HepG2 (cell line): ENCODE measurements at regions not wholly inside any gene's neighbourhood (a gene's known extent, or its start where the extent isn't known, plus 50 kb on each side); places are given as distances from the start of the nearest gene placed in this dataset.

Experiments
- ATAC-seq: fragments of 200-7000 bp; cut with Tn5 transposase; 3 replicates; pipeline ENCODE4 v1.9.1; 2020; ENCODE audit warnings: mild to moderate bottlenecking, moderate library complexity
- BruUV-seq: library from RNA; stranded (reverse); fragments of 400-500 nt; replicated peaks from 2 replicates; lab custom pipeline; 2021; lab: Mats Ljungman, UMichigan
- CTCF ChIA-PET: fragments of 300-600 bp; formaldehyde crosslinking; extraction: SDS; loops from one replicate; lab custom pipeline; 2021; ENCODE audit warnings: low total read pairs, inconsistent platforms, low intra/inter-chr PET ratio; lab: Yijun Ruan, JAX
- POLR2A ChIA-PET: fragments of 350-600 bp; sonication (Branson Sonifier 250); formaldehyde crosslinking; loops from one replicate; lab custom pipeline; 2020; ENCODE audit warnings: antibody characterized with exemption, inconsistent platforms; lab: Yijun Ruan, JAX
- DNase-seq: peaks from one replicate; pipeline ENCODE4 v3.0.0-alpha.2; 2015; ENCODE audit warnings: low spot score
- FAIRE-seq: peaks from 3 replicates; lab custom pipeline; 2011; peaks lifted over from hg19 to GRCh38; lab: Jason Lieb, UNC
- H2AFZ ChIP-seq: one replicate; pipeline ENCODE4 v1.6.1; 2011; ENCODE audit warnings: low read length, inconsistent platforms
- H3K27ac ChIP-seq: fragments of 300-600 bp; 3 replicates; pipeline ENCODE4 v1.8.0; 2011; ENCODE audit warnings: mixed run types, mild to moderate bottlenecking, mixed read lengths, low read length, inconsistent platforms; ENCODE audit not compliant: insufficient read depth; ENCODE audit errors: extremely low read length
- H3K27me3 ChIP-seq, 2 experiments: fragments of 200-600 bp in 1 of 2; 2 replicates in 1 of 2; 3 replicates in 1 of 2; pipeline versions ENCODE4 v1.6.0 to v1.8.0; 2011; ENCODE audit warnings: low read length in 2 of 2, mild to moderate bottlenecking in 2 of 2, moderate library complexity in 2 of 2, inconsistent platforms in 1 of 2; ENCODE audit not compliant: insufficient read depth in 2 of 2, control insufficient read depth in 1 of 2
- H3K36me3 ChIP-seq, 2 experiments: fragments of 200-600 bp in 1 of 2; replicated peaks in 1 of 2; 2 replicates in 1 of 2; 3 replicates in 1 of 2; pipeline versions ENCODE4 v1.5.1 to v1.8.0; 2011; ENCODE audit warnings: low read length in 2 of 2, inconsistent platforms in 1 of 2; ENCODE audit not compliant: insufficient read depth in 2 of 2, control insufficient read depth in 1 of 2
- H3K4me1 ChIP-seq: 2 replicates; pipeline ENCODE4 v1.5.1; 2012; ENCODE audit warnings: low read length, inconsistent platforms; ENCODE audit not compliant: insufficient read depth
- H3K4me2 ChIP-seq: 2 replicates; pipeline ENCODE4 v1.6.0; 2011; ENCODE audit warnings: low read depth, low read length, inconsistent platforms
- H3K4me3 ChIP-seq, 3 experiments: fragments of 200-600 bp in 1 of 3; sonication (generic), shearing (Covaris generic) in 1 of 3; replicated peaks in 1 of 3; 2 replicates each; pipeline ENCODE4 v1.5.1; 2011 to 2016; ENCODE audit warnings: low read length in 3 of 3, inconsistent platforms in 2 of 3, low read depth in 2 of 3, mild to moderate bottlenecking in 2 of 3, control low read depth in 1 of 3, mixed read lengths in 1 of 3; ENCODE audit not compliant: insufficient read depth in 1 of 3
- H3K79me2 ChIP-seq: one replicate; pipeline ENCODE4 v1.6.1; 2011; ENCODE audit warnings: low read length, inconsistent platforms; ENCODE audit not compliant: insufficient read depth
- H3K9ac ChIP-seq: 2 replicates; pipeline ENCODE4 v1.6.0; 2011; ENCODE audit warnings: mild to moderate bottlenecking, low read depth, low read length, inconsistent platforms; ENCODE audit not compliant: insufficient read depth
- H3K9me3 ChIP-seq: 2 replicates; pipeline ENCODE4 v1.5.1; 2012; ENCODE audit warnings: mild to moderate bottlenecking, low read length
- H4K20me1 ChIP-seq: 2 replicates; pipeline ENCODE4 v1.6.0; 2011; ENCODE audit warnings: inconsistent platforms, mild to moderate bottlenecking, low read length, moderate library complexity; ENCODE audit not compliant: insufficient read depth
- ATF7-NPFF ChIP-seq: sonication (generic); formaldehyde crosslinking; IDR thresholded peaks from 2 replicates; pipeline ENCODE4 v1.8.1; 2023; ENCODE audit warnings: mild to moderate bottlenecking, low read depth, missing genetic modification reagents, moderate library complexity
- CHD2 ChIP-seq: IDR thresholded peaks from 2 replicates; pipeline ENCODE4 v1.6.1; 2011; ENCODE audit warnings: low read depth, low read length, improper control_type of control experiment
- DMAP1 ChIP-seq: IDR thresholded peaks from 2 replicates; pipeline ENCODE4 v1.6.1; 2016
- DMTF1 ChIP-seq: sonication (generic); formaldehyde crosslinking; IDR thresholded peaks from 2 replicates; pipeline ENCODE4 v1.4.0; 2020; ENCODE audit warnings: mild to moderate bottlenecking, missing genetic modification reagents
- GPBP1L1 ChIP-seq: sonication (generic); formaldehyde crosslinking; IDR thresholded peaks from 2 replicates; pipeline ENCODE4 v1.5.0; 2020; ENCODE audit warnings: mild to moderate bottlenecking, missing genetic modification reagents
- HDAC2 ChIP-seq: sonication (generic); formaldehyde crosslinking; IDR thresholded peaks from 2 replicates; pipeline ENCODE4 v1.4.0; 2020; ENCODE audit warnings: missing genetic modification reagents
- KMT2B ChIP-seq: IDR thresholded peaks from 2 replicates; pipeline ENCODE4 v1.6.1; 2016; ENCODE audit warnings: missing genetic modification reagents, missing compliant biosample characterization
- PAF1 ChIP-seq: IDR thresholded peaks from 2 replicates; pipeline ENCODE4 v1.6.1; 2016; ENCODE audit warnings: missing genetic modification reagents, missing compliant biosample characterization
- PAX8 ChIP-seq: sonication (generic); formaldehyde crosslinking; IDR thresholded peaks from 2 replicates; pipeline ENCODE4 v1.8.0; 2022; ENCODE audit warnings: mild to moderate bottlenecking, missing genetic modification reagents, borderline replicate concordance
- RFXANK ChIP-seq: IDR thresholded peaks from 2 replicates; pipeline ENCODE4 v1.6.1; 2016
- SP2 ChIP-seq: sonication (generic); formaldehyde crosslinking; IDR thresholded peaks from 2 replicates; pipeline ENCODE4 v1.5.1; 2020; ENCODE audit warnings: mild to moderate bottlenecking, missing genetic modification reagents
- TFE3 ChIP-seq: IDR thresholded peaks from 2 replicates; pipeline ENCODE4 v1.6.1; 2016
- ZBTB49 ChIP-seq: sonication (generic); formaldehyde crosslinking; IDR thresholded peaks from 2 replicates; pipeline ENCODE4 v1.4.0; 2020; ENCODE audit warnings: missing genetic modification reagents, borderline replicate concordance
- ZUFSP ChIP-seq: sonication (generic); formaldehyde crosslinking; IDR thresholded peaks from 2 replicates; pipeline ENCODE4 v1.9.0; 2021; ENCODE audit warnings: missing genetic modification reagents, mild to moderate bottlenecking, borderline replicate concordance
- WGBS: methylation state at CpG from one replicate; pipeline ENCODE4 v1.1.6; 2017; ENCODE audit warnings: low lambda C conversion rate; 5-methylcytosine and 5-hydroxymethylcytosine counted together
- in situ Hi-C: cut with HindIII; loops from 2 replicates; pipeline ENCODE4 v1.10.0; 2017; ENCODE audit warnings: low pct_unique_long_range_greater_than_20kb; ENCODE audit not compliant: extremely low pct_ligation_motif_present
- intact Hi-C: fragments of 100-400 bp; cut with micrococcal nuclease; formaldehyde crosslinking; loops from one replicate; pipeline ENCODE4 v1.10.0; 2022; ENCODE audit not compliant: unreplicated experiment

- TF ChIP-seq ZUFSP (CRISPR knock-in tag), result no peak
These were observed 90.4 kb upstream of the SLC6A14 start (continued) for GRCh38 chrX:116345958-116346357.

- ATAC-seq, result no peak
- H2AFZ ChIP-seq, result no peak overlapping the region
- H3K4me3 ChIP-seq, result no peak overlapping the region
- intact Hi-C loops (no loop called here), in situ Hi-C loops (no loop called here)
- no peak for FAIRE-seq
- no peak for DNase-seq
- ChIA-PET POLR2A (no interaction called here), CTCF (no interaction called here)
- no peaks in the 10 kb centered on the region for H3K4me1 ChIP-seq
- H3K36me3 ChIP-seq, result no peaks in the 10 kb centered on the region
- no peaks in the 10 kb centered on the region for H3K27me3 ChIP-seq
- no peak overlapping the region for H3K9ac ChIP-seq
- no peak overlapping the region for H3K4me2 ChIP-seq
- H3K79me2 ChIP-seq, result no peaks in the 10 kb centered on the region
- no peak overlapping the region for H3K27ac ChIP-seq
- no TSS peak for BruUV-seq
- WGBS, result 0% methylated on average over 2 of the region's 2 CpGs
- H3K9me3 ChIP-seq, result no peaks in the 10 kb centered on the region
- no peaks in the 10 kb centered on the region for H4K20me1 ChIP-seq
- TF ChIP-seq GPBP1L1 (CRISPR knock-in tag) (no peak), CHD2 (no peak), DMAP1 (no peak), TFE3 (no peak), KMT2B (CRISPR knock-in tag) (no peak), PAX8 (CRISPR knock-in tag) (no peak), SP2 (CRISPR knock-in tag) (no peak), ATF7-NPFF (CRISPR knock-in tag) (no peak), RFXANK (CRISPR knock-in tag) (no peak), DMTF1 (CRISPR knock-in tag) (no peak), PAF1 (CRISPR knock-in tag) (no peak), HDAC2 (CRISPR knock-in tag) (no peak), ZBTB49 (CRISPR knock-in tag) (no peak)
These were observed 79.1 kb upstream of the SLC6A14 start for GRCh38 chrX:116357329-116357728.
